Suprapubic skin (tissue), 4 donors: ENCODE measurements at regions not wholly inside any gene's neighbourhood (a gene's known extent, or its start where the extent isn't known, plus 50 kb on each side); places are given as distances from the start of the nearest gene placed in this dataset.

ENCODE experiments used
- CTCF ChIP-seq, 2 donors: fragments of 200-600 bp in 1 of 2; fragments of 450-650 bp in 1 of 2; sonication (generic) in 1 of 2; IDR thresholded peaks; one replicate each; pipeline ENCODE4 v1.5.1; 2016 to 2019; ENCODE audit warnings: antibody characterized with exemption in 2 of 2, mild to moderate bottlenecking in 1 of 2, moderate library complexity in 1 of 2
- EP300 ChIP-seq: sonication (generic); formaldehyde crosslinking; IDR thresholded peaks from one replicate; pipeline ENCODE4 v1.6.1; 2017; ENCODE audit warnings: antibody characterized with exemption
- POLR2A ChIP-seq, 2 donors: fragments of 450-650 bp; IDR thresholded peaks; one replicate each; pipeline ENCODE4 v1.6.1; 2017; ENCODE audit warnings: antibody characterized with exemption in 2 of 2, mild to moderate bottlenecking in 2 of 2, moderate library complexity in 2 of 2
- POLR2AphosphoS5 ChIP-seq, 3 donors: sonication (generic); formaldehyde crosslinking; IDR thresholded peaks; one replicate each; pipeline ENCODE4 v1.6.1; 2017; ENCODE audit warnings: antibody characterized with exemption in 3 of 3

GRCh38 chr6:149153100-149153499 is 164.4 kb upstream of the TAB2 start:
- no peak for TF ChIP-seq CTCF (IDR thresholded peaks at IDR 0.05)
- no peak for TF ChIP-seq EP300
- TF ChIP-seq POLR2A (IDR thresholded peaks at IDR 0.05), result no peak
- TF ChIP-seq POLR2AphosphoS5 (IDR thresholded peaks at IDR 0.05), result no peak
